ENCODE measurements at regions not wholly inside any gene's neighbourhood (a gene's known extent, or its start where the extent isn't known, plus 50 kb on each side); places are given as distances from the start of the nearest gene placed in this dataset.

DNA sequence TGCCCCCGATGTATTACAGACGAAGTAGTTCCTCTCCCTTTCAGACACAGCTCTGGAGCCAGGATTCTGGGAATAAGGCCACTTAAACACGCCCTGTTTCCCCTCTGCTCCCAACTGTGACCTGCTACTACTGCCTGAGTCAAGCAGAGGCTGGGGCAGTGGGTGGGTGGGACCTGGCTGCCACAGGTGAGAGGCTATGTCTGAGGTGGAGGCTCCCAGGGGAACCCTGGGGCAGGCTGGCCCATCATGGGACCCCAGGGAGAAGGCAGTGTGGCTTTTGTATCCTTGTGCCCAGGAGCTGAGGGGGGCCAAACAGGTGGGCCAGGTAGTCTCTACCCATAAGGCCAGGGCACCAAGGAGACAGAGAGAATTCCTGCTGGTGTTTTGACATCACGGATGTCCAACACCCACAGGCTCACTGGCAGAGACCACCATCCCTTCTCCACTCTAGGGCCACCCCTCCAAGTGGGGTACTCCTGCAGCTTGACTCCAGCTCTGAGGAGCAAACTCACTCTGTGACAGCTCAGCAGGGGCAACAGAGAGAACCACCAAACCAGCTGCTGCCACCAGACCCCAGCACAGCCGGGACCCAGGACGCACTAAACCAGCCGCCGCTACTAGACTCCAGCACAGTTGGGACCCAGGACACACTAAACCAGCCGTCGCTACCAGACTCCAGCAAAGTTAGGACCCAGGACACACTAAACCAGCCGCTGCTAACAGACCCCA lies 105.3 kb upstream of the SMURF2 start:
- TF ChIP-seq, protein P1, sequence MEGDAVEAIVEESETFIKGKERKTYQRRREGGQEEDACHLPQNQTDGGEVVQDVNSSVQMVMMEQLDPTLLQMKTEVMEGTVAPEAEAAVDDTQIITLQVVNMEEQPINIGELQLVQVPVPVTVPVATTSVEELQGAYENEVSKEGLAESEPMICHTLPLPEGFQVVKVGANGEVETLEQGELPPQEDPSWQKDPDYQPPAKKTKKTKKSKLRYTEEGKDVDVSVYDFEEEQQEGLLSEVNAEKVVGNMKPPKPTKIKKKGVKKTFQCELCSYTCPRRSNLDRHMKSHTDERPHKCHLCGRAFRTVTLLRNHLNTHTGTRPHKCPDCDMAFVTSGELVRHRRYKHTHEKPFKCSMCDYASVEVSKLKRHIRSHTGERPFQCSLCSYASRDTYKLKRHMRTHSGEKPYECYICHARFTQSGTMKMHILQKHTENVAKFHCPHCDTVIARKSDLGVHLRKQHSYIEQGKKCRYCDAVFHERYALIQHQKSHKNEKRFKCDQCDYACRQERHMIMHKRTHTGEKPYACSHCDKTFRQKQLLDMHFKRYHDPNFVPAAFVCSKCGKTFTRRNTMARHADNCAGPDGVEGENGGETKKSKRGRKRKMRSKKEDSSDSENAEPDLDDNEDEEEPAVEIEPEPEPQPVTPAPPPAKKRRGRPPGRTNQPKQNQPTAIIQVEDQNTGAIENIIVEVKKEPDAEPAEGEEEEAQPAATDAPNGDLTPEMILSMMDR (conservative IDR thresholded peaks at IDR 0.05 in 1 of 2, IDR thresholded peaks at IDR 0.05 in 1 of 2; ENCODE audit: extremely low read depth in 1 of 2, insufficient read depth in 1 of 2, low read depth in 1 of 2, low read length in 2 of 2): no peak
- TF ChIP-seq EZH2 (IDR thresholded peaks at IDR 0.05; ENCODE audit: borderline replicate concordance, low read length): no peak

Measured in mammary epithelial cell (primary cell).